AML-193 (cell line): ENCODE measurements at regions not wholly inside any gene's neighbourhood (a gene's known extent, or its start where the extent isn't known, plus 50 kb on each side); places are given as distances from the start of the nearest gene placed in this dataset.
"Not testable (repeated sequence)": the region's sequence is repeated elsewhere in the genome, so short reads cannot be mapped to it uniquely, and the experiment has no call there.

Source experiments
- DNase-seq, 2 experiments: peaks; one replicate each; lab custom pipeline; 2025; lab: John Stamatoyannopoulos, UW

DNA sequence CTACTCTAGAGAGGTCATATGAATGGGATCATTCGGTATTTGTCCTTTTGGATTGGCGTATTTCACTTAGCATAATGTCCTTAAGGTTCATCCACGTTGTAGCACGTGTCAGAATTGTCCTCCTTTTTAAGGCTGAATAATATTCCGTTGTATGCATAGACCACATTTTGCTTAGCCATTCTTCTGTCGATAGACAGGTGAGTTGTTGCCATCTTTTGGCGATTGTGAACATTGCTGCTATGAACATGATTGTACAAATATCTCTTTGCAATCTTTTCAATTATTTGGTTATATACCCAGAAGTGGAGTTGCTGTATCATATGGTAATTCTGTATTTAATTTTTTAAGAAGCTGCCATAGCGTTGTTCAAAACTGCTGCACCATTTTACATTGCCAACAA is 52.4 kb upstream of the GOLGA8J start:
- DNase-seq, result no peak

GRCh38 chr15:30023798-30024295 is 58.9 kb upstream of the GOLGA8J start:
- DNase-seq, result no peak

- no peak for DNase-seq
Measured at GRCh38 chr15:30010746-30011145, 72.0 kb upstream of the GOLGA8J start.

- DNase-seq, result no peak
Measured at GRCh38 chr15:30008156-30008555, 74.6 kb upstream of the GOLGA8J start.

DNA sequence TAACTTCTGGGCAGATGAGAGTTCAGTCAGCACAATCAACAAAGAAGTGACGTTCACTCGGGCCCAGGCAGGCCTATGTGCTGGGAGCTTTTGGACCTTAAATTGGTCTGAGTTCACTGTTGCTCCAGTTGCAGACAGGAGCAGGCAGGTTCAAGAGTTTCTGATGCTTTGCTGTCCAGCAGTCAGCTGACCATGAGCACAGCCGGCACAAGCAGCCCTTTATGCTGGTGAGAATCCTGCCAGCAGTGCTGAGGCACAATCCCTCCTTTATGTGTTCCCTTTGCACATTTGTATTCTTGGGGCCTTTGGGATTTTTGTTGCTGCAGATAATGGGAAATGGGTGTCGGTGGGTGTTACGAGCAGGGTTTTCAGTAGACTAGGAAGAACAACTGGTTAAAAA is 81.2 kb upstream of the GOLGA8J start:
- DNase-seq, result no peak

GRCh38 chr15:29998033-29998432 is 84.7 kb upstream of the GOLGA8J start:
- no peak for DNase-seq

- no peak for DNase-seq
Measured at GRCh38 chr15:29997499-29997898, 85.3 kb upstream of the GOLGA8J start.

- DNase-seq, result no peak
Measured at GRCh38 chr15:29994284-29994683, 88.5 kb upstream of the GOLGA8J start.

- DNase-seq, result no peak
Measured at GRCh38 chr15:29990954-29991353, 91.8 kb upstream of the GOLGA8J start.

- DNase-seq, result no peak
Measured at GRCh38 chr15:29990035-29990434, 92.7 kb upstream of the GOLGA8J start.

GRCh38 chr15:29988701-29989100 is 94.1 kb upstream of the GOLGA8J start:
- DNase-seq, result no peak

- DNase-seq, result no peak
Measured at GRCh38 chr15:29986946-29987345, 95.8 kb upstream of the GOLGA8J start.

DNA sequence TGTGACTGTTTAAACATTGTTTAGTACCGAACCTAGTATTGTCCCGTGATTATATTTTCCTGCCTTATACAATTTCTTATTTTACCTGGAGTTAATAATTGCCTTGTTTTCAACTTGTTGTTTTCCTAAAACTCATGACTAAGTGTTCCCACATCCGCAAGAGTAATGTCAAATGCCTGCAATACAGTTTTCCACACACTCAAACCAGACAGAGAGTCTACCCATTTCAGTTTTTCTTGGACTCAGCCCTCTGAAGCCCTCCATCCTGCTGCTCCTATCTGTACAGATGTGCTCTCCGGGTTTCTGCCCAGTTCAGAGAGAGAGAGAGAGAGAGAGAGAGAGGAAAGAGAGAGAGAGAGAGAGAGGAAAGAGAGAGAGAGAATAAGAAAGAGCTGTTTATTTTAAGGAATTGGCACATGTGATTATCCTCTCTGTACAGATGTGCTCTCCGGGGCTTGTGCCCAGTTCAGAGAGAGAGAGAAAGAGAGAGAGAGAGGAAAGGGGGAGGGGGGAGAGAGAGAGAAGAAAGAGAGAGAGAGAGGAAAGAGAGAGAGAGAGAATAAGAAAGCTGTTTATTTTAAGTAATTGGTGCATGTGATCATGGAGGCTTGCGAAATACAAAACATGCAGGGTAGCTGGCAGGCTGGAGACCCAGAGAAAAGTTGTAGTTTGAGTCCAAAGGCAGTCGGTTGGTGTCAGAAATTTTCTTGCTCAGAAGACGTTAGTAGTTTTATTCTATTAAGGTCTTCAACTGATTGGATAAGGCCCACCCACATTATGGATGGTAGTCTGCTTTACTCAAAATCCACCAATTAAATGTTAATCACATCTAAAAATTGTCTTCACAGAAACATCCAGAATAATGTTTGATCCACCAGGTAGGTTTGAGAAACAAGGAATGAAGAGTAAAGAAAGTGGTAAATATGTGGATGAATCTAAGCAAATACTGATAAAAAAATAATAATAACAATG is 104.1 kb upstream of the GOLGA8J start:
- no peak for DNase-seq

- not testable (repeated sequence) for DNase-seq
Measured at GRCh38 chr15:29974056-29974455, 108.7 kb upstream of the GOLGA8J start.

DNA sequence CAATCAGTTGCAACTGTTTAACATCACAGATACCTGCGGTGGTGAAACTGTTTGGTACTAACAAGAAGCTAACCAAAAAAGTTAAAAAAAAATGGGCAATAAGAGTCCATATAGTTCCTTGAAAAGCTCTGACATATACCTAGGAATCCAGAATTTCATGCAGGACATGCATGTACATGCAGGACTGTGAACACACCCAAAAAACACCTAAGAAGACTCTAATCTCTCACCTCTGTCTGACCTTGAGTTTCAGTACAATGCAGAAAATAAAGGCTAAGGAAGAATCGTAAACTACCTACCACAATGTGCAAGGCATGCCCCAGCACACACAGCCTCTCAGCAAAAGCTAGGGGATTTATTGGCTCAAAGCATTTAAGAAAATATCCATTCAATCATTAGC is 110.7 kb upstream of the GOLGA8J start:
- no peak for DNase-seq

GRCh38 chr15:29970402-29970695 is 112.4 kb upstream of the GOLGA8J start:
- DNase-seq, result no peak

- DNase-seq, result no peak
Measured at GRCh38 chr15:29969562-29970401, 113.0 kb upstream of the GOLGA8J start.

- DNase-seq, result no peak
Measured at GRCh38 chr15:29968895-29969561, 113.7 kb upstream of the GOLGA8J start.

DNA sequence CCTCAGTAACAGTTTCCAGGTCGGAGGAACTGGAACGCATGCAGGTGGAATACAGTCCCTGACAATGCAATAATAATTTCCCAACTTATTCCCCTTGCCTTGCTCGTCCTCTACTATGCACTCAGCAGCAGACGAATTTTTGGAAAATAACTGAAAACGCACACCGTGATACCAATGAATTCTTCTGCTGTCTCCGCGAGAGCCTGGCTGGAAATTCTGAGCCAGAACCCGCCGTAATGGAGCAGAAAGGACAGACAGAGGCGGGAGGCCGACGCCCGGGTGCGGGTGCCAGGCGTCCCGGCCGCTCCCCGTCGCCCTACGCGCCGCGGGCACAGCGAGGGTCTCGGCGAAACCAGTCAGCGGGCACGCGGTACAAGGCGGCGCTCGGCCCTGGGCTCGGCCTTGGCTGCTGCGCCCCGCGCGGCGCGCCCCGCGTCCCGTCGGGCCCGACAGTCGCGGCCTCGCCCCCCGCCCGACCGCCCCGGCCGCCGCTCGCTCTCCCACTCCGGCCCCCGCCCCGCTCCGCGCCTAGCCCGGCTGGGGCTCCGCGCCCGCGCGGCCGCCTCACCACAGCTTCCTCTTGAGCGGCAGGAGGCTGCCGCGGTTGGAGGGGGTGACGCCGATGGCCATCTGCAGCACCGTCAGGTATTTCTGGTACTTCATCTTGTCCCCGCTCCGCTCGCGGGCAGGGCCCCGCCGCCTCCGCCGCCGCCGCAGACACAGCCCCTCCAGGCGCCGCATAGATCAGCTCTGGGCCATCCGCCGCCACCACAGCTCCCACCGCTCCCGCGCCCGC is 114.5 kb upstream of the GOLGA8J start:
- DNase-seq, result no peak

DNA sequence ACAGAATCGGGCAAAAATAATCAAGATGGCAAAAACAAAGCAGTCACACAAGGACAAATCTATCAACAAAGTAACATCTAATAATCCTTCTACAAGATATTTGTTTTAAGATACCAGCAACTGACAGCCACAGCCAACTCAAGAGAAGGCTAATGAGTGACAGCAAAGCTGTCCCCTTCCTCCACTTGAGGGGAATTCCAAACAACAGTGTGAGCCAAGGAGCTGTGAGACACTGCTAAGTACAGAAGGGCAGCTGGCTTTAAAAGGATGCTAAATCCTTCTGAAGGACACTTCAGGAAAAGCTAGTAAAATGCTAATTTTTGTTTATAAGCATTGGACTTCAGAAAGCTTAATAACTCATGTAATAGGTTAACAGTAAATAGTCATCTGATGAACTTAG is 120.3 kb upstream of the GOLGA8J start:
- DNase-seq, result no peak

DNA sequence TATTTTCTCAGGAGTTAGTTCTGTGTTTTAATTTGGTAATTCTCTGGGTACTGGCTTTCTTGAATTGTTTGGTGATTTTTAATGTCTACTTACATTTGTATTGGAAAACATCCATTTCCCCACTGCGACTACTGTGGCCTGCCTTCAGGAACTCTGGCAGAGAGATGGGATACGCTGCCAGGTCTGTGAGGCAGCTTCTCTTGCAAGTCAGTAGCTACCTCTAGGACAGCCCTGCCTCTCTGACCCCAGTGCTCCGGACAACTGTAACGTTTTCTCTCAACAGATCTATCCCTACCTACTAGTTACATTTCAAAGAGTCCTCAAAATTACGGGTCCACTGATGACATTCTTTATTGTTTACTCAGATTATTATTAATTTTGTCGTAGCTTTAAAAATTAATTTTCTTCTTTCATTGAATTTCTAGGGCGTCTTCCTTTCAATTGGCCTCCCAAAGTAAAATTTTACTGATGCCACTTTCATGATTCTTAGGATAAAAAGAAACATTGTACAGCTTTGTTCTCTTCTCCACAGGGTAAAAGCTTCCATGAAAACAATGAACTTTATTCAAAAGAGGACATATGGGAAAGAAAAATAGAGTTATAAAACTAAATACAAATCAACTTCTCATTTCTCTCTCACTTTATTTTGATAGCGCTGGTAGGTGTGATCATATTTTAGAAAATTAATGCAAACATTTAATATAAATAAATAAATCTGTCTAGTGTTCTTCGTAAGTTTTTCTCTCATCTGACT is 123.2 kb upstream of the GOLGA8J start:
- no peak for DNase-seq
